Naive thymus-derived CD4-positive, alpha-beta T cell (primary cell): ENCODE measurements at regions not wholly inside any gene's neighbourhood (a gene's known extent, or its start where the extent isn't known, plus 50 kb on each side); places are given as distances from the start of the nearest gene placed in this dataset.

Experiments used
- ATAC-seq: fragments of 150-1000 bp; cut with Tn5 transposase; 2 replicates; pipeline ENCODE4 v1.10.0; 2021; ENCODE audit warnings: mild to moderate bottlenecking, moderate library complexity
- CTCF ChIA-PET: fragments of 350-600 bp; sonication (Branson Sonifier 250); formaldehyde crosslinking; loops from one replicate; lab custom pipeline; 2021; ENCODE audit warnings: antibody characterized with exemption; lab: Charles Lee
- POLR2A ChIA-PET: fragments of 350-600 bp; sonication (Branson Sonifier 250); formaldehyde crosslinking; loops from one replicate; lab custom pipeline; 2021; ENCODE audit warnings: antibody characterized with exemption, inconsistent platforms; lab: Charles Lee
- DNase-seq, 9 donors: peaks; one replicate each; pipeline versions ENCODE4 v3.0.0 to v3.0.0-alpha.2; 2020 to 2022; ENCODE audit warnings: mixed read lengths in 1 of 9
- H3K27ac ChIP-seq: one replicate; pipeline ENCODE4 v1.7.0; 2013; ENCODE audit warnings: mild to moderate bottlenecking, low read depth, low read length, moderate library complexity
- H3K27me3 ChIP-seq, 2 donors: one replicate each; pipeline ENCODE4 v1.7.0; 2013; ENCODE audit warnings: low read length in 2 of 2, mild to moderate bottlenecking in 2 of 2, moderate library complexity in 2 of 2; ENCODE audit not compliant: control insufficient read depth in 2 of 2, insufficient read depth in 2 of 2
- H3K36me3 ChIP-seq, 3 experiments: 1 replicate in 2 of 3; 2 replicates in 1 of 3; pipeline ENCODE4 v1.7.0; 2013; ENCODE audit warnings: low read length in 3 of 3, mild to moderate bottlenecking in 3 of 3, moderate library complexity in 1 of 3; ENCODE audit not compliant: insufficient read depth in 3 of 3, control insufficient read depth in 2 of 3
- H3K4me1 ChIP-seq, 2 donors: one replicate each; pipeline ENCODE4 v1.7.0; 2013; ENCODE audit warnings: low read length in 2 of 2, mild to moderate bottlenecking in 2 of 2, moderate library complexity in 1 of 2; ENCODE audit not compliant: control insufficient read depth in 2 of 2, insufficient read depth in 2 of 2
- H3K4me3 ChIP-seq: 2 replicates; pipeline ENCODE4 v1.7.0; 2013; ENCODE audit warnings: mild to moderate bottlenecking, low read length
- H3K9me3 ChIP-seq, 3 experiments: 1 replicate in 2 of 3; 2 replicates in 1 of 3; pipeline ENCODE4 v1.7.0; 2013; ENCODE audit warnings: low read length in 3 of 3; ENCODE audit not compliant: control insufficient read depth in 2 of 3
- H3K27ac Mint-ChIP-seq, 9 donors: one replicate each; pipeline ENCODE4 v1.8.0; 2020 to 2022; ENCODE audit warnings: mixed read lengths in 9 of 9, mild to moderate bottlenecking in 8 of 9, moderate library complexity in 5 of 9, inconsistent platforms in 2 of 9
- H3K27me3 Mint-ChIP-seq, 5 donors: one replicate each; pipeline ENCODE4 v1.8.0; 2021 to 2022; ENCODE audit warnings: mixed read lengths in 5 of 5, mild to moderate bottlenecking in 1 of 5
- H3K36me3 Mint-ChIP-seq, 5 donors: one replicate each; pipeline ENCODE4 v1.8.0; 2020 to 2022; ENCODE audit warnings: mixed read lengths in 5 of 5, mild to moderate bottlenecking in 3 of 5, inconsistent platforms in 1 of 5
- H3K4me1 Mint-ChIP-seq, 7 donors: one replicate each; pipeline ENCODE4 v1.8.0; 2020 to 2022; ENCODE audit warnings: mixed read lengths in 7 of 7, mild to moderate bottlenecking in 3 of 7, inconsistent platforms in 1 of 7
- H3K4me3 Mint-ChIP-seq, 10 donors: one replicate each; pipeline ENCODE4 v1.8.0; 2020 to 2022; ENCODE audit warnings: mild to moderate bottlenecking in 10 of 10, mixed read lengths in 10 of 10, moderate library complexity in 6 of 10, inconsistent platforms in 2 of 10
- H3K9me3 Mint-ChIP-seq, 11 donors: one replicate each; pipeline ENCODE4 v1.8.0; 2020 to 2022; ENCODE audit warnings: mixed read lengths in 11 of 11, mild to moderate bottlenecking in 4 of 11, inconsistent platforms in 1 of 11, moderate library complexity in 1 of 11
- intact Hi-C, 2 donors: fragments of 100-400 bp; cut with micrococcal nuclease; formaldehyde crosslinking; loops; one replicate each; pipeline ENCODE4 v1.15.1; 2023

- no peaks in the 10 kb centered on the region for H3K36me3 ChIP-seq
- POLR2A ChIA-PET: no interaction called here
- Mint-ChIP-seq H3K27me3 (peaks cover 0 to 18% (median 5%) of the 10 kb centered on the region in 5 donors), H3K36me3 (no peaks in the 10 kb centered on the region), H3K27ac (peak overlapping the region in 1 of 9 donors; percentile 31), H3K9me3 (peaks cover 0 to 5% (median 0%) of the 10 kb centered on the region in 11 donors), H3K4me1 (peaks cover 0 to 7% (median 0%) of the 10 kb centered on the region in 7 donors), H3K4me3 (no peak overlapping the region)
- intact Hi-C loops: no loop called here
- CTCF ChIA-PET: no interaction called here
- H3K4me3 ChIP-seq: no peak overlapping the region
- no peak for ATAC-seq
- H3K4me1 ChIP-seq: no peaks in the 10 kb centered on the region
- no peak for DNase-seq
- H3K9me3 ChIP-seq: no peaks in the 10 kb centered on the region
- no peak overlapping the region for H3K27ac ChIP-seq
- H3K27me3 ChIP-seq: no peaks in the 10 kb centered on the region
Measured at GRCh38 chr16:5649762-5650743, 552.5 kb upstream of the EEF2KMT start.

GRCh38 chr16:5647051-5647450 is 549.5 kb upstream of the EEF2KMT start:
- POLR2A ChIA-PET: no interaction called here

GRCh38 chr16:5643855-5644531 is 546.4 kb upstream of the EEF2KMT start:
- Mint-ChIP-seq H3K9me3 (peaks cover 0 to 13% (median 0%) of the 10 kb centered on the region in 11 donors), H3K36me3 (no peaks in the 10 kb centered on the region), H3K27me3 (peaks cover 0 to 8% (median 0%) of the 10 kb centered on the region in 5 donors), H3K4me3 (no peak overlapping the region), H3K4me1 (no peaks in the 10 kb centered on the region), H3K27ac (no peak overlapping the region)
- DNase-seq (no peak), ATAC-seq (no peak)
- H3K27ac ChIP-seq: no peak overlapping the region
- H3K4me3 ChIP-seq: no peak overlapping the region
- no peaks in the 10 kb centered on the region for H3K36me3 ChIP-seq
- intact Hi-C loops: no loop called here
- no peaks in the 10 kb centered on the region for H3K4me1 ChIP-seq
- POLR2A ChIA-PET: no interaction called here
- CTCF ChIA-PET: no interaction called here
- H3K9me3 ChIP-seq: no peaks in the 10 kb centered on the region
- H3K27me3 ChIP-seq: no peaks in the 10 kb centered on the region

More at GRCh38 chr16:5647051-5647450, 549.5 kb upstream of the EEF2KMT start:
- no peaks in the 10 kb centered on the region for H3K27me3 ChIP-seq
- CTCF ChIA-PET: no interaction called here
- ATAC-seq (no peak), DNase-seq (no peak)
- intact Hi-C loops: no loop called here
- Mint-ChIP-seq H3K4me3 (no peak overlapping the region), H3K36me3 (no peaks in the 10 kb centered on the region), H3K9me3 (no peaks in the 10 kb centered on the region), H3K27me3 (peaks cover 0 to 18% (median 5%) of the 10 kb centered on the region in 5 donors), H3K27ac (no peak overlapping the region), H3K4me1 (no peaks in the 10 kb centered on the region)
- H3K36me3 ChIP-seq: no peaks in the 10 kb centered on the region
- H3K4me3 ChIP-seq: no peak overlapping the region
- no peak overlapping the region for H3K27ac ChIP-seq
- H3K4me1 ChIP-seq: no peaks in the 10 kb centered on the region
- H3K9me3 ChIP-seq: no peaks in the 10 kb centered on the region

DNA sequence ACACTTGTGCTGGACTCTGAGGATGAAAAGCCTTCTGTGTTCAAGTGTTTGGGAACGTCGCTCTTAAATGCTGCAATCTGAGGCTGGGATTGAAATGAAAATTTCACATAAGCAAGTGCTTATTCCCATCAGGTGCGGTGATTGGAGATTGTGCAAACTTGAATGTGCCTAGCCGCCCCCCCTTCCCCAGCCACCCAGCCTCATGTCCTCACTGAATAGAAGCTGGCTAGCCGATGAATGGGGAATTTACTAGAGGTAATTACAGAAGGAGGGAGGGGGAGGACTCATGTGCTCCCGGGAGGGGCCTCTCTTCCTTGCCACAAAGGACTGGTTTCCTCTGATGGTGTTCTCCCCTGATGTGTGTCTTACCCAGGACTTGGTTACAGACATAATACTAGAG is 544.8 kb upstream of the EEF2KMT start:
- intact Hi-C loops: no loop called here
- Mint-ChIP-seq H3K4me1 (no peaks in the 10 kb centered on the region), H3K27me3 (peaks cover 0 to 5% (median 0%) of the 10 kb centered on the region in 5 donors), H3K36me3 (no peaks in the 10 kb centered on the region), H3K4me3 (no peak overlapping the region), H3K27ac (no peak overlapping the region), H3K9me3 (peaks cover 0 to 13% (median 0%) of the 10 kb centered on the region in 11 donors)
- ChIA-PET CTCF (no interaction called here), POLR2A (no interaction called here)
- Histone ChIP-seq H3K27ac (no peak overlapping the region), H3K9me3 (no peaks in the 10 kb centered on the region), H3K36me3 (no peaks in the 10 kb centered on the region), H3K4me3 (no peak overlapping the region), H3K4me1 (no peaks in the 10 kb centered on the region), H3K27me3 (no peaks in the 10 kb centered on the region)
- DNase-seq (no peak), ATAC-seq (no peak)

GRCh38 chr16:5642011-5642410 is 544.4 kb upstream of the EEF2KMT start:
- H3K36me3 Mint-ChIP-seq: no peaks in the 10 kb centered on the region

DNA sequence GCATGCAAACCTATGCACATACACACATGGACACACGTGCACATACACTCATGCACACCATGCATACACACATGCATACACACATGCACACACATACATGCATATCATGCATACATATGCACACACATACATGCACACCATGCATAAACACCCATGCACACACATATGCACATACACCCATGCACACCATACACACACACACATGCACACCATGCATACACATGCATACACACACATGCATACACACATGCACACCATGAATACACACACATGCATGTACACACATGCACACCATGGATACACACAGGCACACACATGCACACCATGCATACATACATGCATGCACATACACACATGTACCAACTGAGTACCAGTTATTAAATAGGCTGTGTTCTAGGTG is 543.3 kb upstream of the EEF2KMT start:
- Histone ChIP-seq H3K27me3 (no peaks in the 10 kb centered on the region), H3K9me3 (no peaks in the 10 kb centered on the region), H3K36me3 (no peaks in the 10 kb centered on the region), H3K4me3 (no peak overlapping the region), H3K4me1 (no peaks in the 10 kb centered on the region), H3K27ac (no peak overlapping the region)
- Mint-ChIP-seq H3K4me1 (no peaks in the 10 kb centered on the region), H3K27me3 (peaks cover 0 to 9% (median 0%) of the 10 kb centered on the region in 5 donors), H3K9me3 (peaks cover 0 to 13% (median 0%) of the 10 kb centered on the region in 11 donors), H3K4me3 (no peak overlapping the region), H3K27ac (peak overlapping the region in 1 of 9 donors; percentile 8), H3K36me3 (no peaks in the 10 kb centered on the region)
- intact Hi-C loops: no loop called here
- DNase-seq (no peak), ATAC-seq (peak; percentile 18)
- POLR2A ChIA-PET: no interaction called here
- CTCF ChIA-PET: no interaction called here

More at GRCh38 chr16:5642011-5642410, 544.4 kb upstream of the EEF2KMT start:
- Histone ChIP-seq H3K9me3 (no peaks in the 10 kb centered on the region), H3K4me3 (no peak overlapping the region), H3K27me3 (no peaks in the 10 kb centered on the region), H3K27ac (no peak overlapping the region), H3K4me1 (no peaks in the 10 kb centered on the region), H3K36me3 (no peaks in the 10 kb centered on the region)
- Mint-ChIP-seq H3K27me3 (peaks cover 0 to 9% (median 0%) of the 10 kb centered on the region in 5 donors), H3K27ac (no peak overlapping the region), H3K4me3 (no peak overlapping the region), H3K4me1 (no peaks in the 10 kb centered on the region), H3K9me3 (peaks cover 0 to 13% (median 0%) of the 10 kb centered on the region in 11 donors)
- ChIA-PET POLR2A (no interaction called here), CTCF (no interaction called here)
- DNase-seq (no peak), ATAC-seq (no peak)
- intact Hi-C loops: no loop called here
